GM12892 (cell line): ENCODE measurements at regions not wholly inside any gene's neighbourhood (a gene's known extent, or its start where the extent isn't known, plus 50 kb on each side); places are given as distances from the start of the nearest gene placed in this dataset.

Source experiments
- DNase-seq: peaks from one replicate; pipeline ENCODE4 v3.0.0; 2011; ENCODE audit not compliant: insufficient read length
- FAIRE-seq: peaks from 2 replicates; lab custom pipeline; 2011; peaks lifted over from hg19 to GRCh38; lab: Jason Lieb, UNC
- POLR2A ChIP-seq: IDR thresholded peaks from 2 replicates; pipeline ENCODE4 v1.6.1; 2011; ENCODE audit warnings: low read depth, low read length, control low read depth
- POLR2AphosphoS5 ChIP-seq: IDR thresholded peaks from 2 replicates; pipeline ENCODE4 v1.6.1; 2011; ENCODE audit warnings: low read depth, low read length, control low read depth
- TAF1 ChIP-seq: IDR thresholded peaks from 2 replicates; pipeline ENCODE4 v1.6.1; 2011; ENCODE audit warnings: low read depth, mild to moderate bottlenecking, control low read depth, low read length, borderline replicate concordance

DNA sequence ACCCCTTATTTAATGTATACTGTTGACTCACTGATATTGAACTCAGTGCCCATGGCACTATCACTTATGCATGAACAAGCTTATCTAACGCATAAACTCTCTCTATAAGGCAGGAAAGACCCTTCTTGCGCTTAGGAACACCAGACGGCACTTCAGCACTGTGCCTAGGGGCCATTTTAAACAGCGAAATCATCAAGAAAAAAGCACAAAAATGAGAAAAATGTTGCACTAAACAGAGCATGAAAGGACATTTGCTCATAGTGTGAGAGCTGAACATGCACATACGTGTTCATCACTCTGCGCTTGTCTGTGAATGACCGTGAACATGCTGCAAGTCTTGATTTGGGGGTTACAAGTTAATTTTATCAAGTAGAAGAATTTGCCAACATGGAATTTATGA, 109.6 kb downstream of the WDR11 start:
- FAIRE-seq (no peak), DNase-seq (no peak)
- TF ChIP-seq TAF1 (no peak), POLR2AphosphoS5 (no peak), POLR2A (no peak)

DNA sequence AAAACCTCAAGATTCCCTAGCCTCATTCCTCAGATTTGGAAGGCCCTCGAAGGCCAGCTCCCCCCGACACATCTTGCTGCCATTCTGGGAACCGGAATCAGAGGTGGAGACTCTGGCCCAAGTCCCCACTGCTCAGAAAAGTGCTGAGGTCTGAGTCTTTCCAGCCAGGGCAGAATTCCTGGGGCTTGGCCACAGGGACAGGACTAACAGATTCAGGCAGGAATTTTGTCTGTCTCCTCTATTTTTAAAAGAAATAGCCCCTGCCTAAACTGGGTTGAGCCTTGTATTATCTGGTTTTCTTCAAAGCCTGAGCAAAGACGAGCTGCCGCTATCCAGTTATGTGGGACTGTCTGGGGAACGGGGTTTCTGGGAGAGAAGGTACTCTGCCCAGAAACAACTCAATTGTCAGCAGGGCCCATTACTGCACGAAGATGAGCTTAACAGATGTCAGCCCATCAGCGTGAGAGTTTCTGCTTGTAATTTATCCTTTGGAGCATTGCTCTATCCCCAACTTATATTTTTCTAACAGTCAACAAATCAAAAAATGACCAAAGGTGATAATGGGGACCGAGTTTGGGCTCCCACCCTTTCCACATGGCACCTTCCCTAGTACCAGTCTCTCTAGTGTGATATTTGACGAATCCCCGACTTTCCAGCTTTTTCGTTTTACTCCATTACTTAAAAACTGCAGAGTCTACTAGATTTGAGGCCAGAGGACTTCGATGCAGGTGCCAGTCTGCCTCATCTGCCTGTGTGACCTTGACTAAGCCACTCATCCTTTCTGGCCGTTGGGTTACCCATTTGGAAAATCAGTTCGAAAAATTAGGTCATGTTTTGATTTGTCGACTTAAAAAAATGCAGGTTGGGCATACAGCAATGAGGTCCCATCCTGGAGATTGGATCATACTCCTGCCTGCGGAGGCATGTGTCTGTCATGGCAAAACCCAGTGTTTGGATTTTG, 110.9 kb downstream of the WDR11 start:
- no peak for FAIRE-seq
- TF ChIP-seq POLR2A (no peak), POLR2AphosphoS5 (no peak), TAF1 (no peak)
- no peak for DNase-seq

DNA sequence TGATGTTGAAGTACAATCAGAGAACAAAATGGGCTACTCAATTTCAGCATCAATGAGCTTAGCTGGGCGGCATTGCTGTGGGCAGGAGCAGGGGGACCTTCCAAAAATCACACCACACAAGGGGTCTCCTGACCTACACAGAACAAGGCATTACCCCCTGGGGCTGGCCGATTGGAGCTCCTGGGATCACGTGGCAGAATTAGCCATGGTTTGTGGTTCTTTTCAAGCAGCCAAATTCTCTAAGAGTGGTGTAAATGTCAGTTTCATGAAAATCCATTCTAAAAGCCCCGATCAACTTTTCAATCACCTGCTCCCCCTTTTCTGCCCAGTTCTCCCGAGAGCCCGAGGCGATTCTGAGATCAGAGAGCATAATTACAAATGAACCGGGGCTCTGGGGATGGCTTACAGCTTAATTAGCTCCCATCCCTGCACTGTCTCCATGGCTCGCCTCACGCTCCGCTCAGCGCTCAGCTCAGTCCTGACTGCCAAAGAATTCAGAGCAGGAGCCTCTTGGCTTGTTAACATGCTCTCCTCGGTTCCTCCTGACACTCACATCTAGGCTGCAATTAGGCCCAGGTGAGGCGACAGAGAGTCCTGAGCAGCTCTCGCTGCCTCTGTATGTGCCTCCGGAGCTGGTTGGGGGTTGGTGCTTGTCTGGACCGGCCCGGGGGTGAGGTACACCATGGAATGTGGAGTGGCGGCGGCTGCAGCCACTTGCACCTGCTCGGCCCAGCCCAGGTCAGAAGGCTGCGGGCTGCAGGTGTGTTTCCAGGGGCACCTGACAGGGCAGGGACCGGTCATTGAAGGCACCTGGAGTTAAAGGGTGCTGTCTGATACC, 111.8 kb downstream of the WDR11 start:
- TF ChIP-seq POLR2A: no peak
- no peak for TF ChIP-seq POLR2AphosphoS5
- TF ChIP-seq TAF1: no peak
- DNase-seq (no peak), FAIRE-seq (no peak)

DNA sequence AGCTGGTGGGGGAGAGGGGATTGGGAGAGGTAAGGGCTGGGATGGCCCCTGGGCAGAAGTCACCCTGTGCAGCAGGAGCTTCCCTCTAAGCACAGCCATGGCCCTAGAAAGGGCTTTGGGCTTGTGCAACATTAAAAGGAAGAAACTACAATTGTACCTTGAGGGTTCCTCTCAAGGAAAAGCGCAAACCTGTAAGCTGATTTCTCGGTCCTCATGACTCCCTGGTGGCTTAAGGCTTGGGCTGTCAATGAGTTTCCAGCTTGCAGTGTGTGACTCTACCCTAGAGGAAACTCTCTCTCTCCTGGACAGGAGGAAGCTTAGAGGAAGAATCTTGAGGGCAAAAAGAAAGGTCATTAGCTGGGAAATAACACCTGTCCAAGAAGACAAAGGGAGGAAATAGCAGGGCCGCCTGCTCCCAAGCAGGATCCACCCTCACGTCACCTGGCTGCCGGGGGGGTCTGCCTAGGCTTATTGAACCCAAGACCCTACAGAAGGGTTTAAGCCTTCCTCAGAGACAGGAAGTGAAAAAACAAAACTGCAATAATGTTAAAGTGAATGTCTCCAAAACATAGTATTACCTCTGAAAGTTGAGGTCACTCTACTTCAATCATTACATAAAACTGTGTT, 112.5 kb downstream of the WDR11 start:
- FAIRE-seq (no peak), DNase-seq (no peak)
- TF ChIP-seq POLR2A (no peak), POLR2AphosphoS5 (no peak), TAF1 (no peak)

DNA sequence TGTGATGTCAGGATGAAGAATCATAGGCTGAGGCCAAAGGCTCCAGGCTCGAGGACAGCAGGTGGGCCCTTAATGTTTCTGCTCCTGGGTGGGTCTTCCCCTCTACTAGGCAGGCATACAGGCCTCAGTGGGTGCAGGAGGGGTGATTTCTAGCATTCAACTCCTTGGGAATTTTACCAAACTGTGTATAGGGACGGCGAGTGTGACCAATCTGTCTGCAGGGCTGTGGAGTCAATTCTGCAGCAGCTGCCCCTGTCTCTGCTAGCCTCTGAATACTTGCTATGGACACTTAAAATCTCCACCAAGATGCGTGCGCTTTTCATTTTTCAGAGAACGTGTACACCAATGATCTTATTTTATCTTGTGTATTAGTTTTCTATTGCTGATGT, 115.5 kb downstream of the WDR11 start:
- TF ChIP-seq POLR2AphosphoS5 (no peak), TAF1 (no peak), POLR2A (no peak)
- no peak for FAIRE-seq

DNA sequence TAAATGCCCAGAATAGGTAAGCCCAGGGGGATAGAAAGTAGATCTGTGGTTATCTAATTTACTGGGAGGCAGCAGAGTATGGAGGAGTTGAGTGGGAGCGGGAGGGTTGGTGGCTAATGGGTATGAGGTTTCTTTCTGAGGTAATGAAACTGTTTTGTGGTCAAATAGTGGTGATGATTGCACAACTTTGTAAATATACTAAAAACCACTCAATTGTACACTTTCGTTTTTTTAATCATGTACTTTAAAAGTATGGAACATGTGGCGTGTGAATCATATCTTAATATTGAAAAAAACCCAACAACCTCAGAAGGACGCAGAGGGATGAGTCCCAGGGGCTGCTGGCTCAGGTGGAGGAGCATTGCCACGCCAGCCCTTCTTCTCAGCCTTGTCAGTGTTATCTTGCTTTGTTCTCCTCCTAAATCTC, 118.1 kb downstream of the WDR11 start:
- DNase-seq (no peak), FAIRE-seq (no peak)
- TF ChIP-seq POLR2AphosphoS5 (no peak), POLR2A (no peak), TAF1 (no peak)

More for the DNA sequence above, 115.5 kb downstream of the WDR11 start:
- DNase-seq: no peak

DNA sequence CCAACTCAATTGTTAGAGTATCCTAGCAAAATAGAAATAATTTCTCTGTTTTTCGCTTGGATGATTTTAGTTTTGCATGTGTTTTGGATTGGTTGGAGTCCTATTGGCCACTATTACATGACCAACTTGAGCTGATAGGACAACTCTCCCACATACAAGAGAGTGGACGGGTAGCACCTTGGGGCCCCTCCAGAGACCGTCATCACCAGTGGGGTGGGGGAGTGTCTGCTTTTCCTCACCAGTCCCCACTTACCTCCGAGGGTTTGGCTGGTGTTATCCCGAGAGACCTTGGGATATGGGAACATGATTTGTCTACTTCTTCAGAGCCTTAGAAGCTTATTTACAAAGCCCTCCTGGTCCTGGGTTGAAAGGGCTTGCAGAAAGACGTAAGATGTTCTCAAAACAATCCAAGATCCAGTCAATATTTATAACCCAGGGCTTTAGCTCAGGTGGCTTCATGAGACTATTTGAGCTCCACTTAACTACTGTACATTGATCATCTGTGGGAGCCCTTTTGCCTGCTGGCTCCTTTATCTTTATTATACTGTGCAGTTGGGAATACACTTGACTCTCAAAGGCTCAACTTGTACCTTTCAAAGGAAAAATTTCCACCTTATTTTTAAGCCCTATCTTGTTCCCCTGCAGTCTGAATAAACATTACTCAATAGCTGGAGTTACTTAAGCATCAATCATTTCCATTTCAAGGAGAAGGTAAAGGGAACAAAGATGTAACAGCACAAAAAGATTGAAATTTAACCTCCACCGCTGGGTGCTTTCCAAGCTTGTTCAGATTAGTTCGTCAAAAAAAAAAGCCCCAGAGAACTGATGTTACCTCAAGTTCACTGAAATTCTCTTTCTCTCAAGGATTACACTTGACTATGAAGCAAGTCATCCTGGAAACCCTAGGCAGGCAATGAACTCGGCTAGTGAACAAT, 119.7 kb downstream of the WDR11 start:
- TF ChIP-seq POLR2AphosphoS5: no peak
- TF ChIP-seq POLR2A: no peak
- TF ChIP-seq TAF1: no peak
- FAIRE-seq: no peak
- DNase-seq: no peak

DNA sequence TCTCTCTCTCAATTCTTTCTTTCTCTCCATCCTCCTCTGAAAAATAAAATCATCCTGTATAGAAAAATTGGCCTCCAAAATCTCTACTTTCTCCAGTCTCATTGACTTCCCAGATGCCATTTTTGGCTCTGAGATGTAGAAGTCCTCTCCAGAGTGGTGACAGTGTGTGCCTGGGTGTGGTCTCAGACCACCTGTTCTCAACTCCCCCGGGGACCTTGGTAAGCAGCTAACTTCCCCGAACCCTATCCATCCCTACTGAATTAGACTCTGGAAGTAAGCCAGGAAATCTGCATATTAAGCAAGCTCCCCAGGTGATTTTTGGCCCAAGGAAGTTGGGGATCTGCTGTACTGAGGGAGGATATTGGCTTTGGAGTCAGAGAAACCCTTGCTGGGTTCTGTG, 120.5 kb downstream of the WDR11 start:
- TF ChIP-seq POLR2A: no peak
- no peak for TF ChIP-seq POLR2AphosphoS5
- TF ChIP-seq TAF1: no peak
- FAIRE-seq (no peak), DNase-seq (no peak)

DNA sequence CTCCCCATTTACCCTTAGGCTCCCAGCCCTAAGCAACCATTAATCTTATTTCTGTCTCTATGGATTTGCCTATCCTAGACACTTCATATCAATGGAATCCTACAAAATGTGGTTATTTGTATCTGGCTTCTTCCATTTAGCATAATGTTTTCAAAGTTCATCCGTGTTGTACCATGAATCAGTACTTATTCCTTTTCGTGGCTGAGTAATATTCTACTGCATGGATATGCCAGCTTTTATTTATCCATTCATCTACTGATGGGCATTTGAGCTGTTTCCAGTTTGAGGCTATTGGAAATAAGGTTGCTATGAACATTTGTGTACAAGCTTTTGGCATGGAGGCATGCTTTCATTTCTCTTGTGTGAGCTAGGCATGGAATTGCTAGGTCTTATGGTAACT, 121.1 kb downstream of the WDR11 start:
- TF ChIP-seq POLR2A: no peak
- TF ChIP-seq POLR2AphosphoS5: no peak
- TF ChIP-seq TAF1: no peak
- FAIRE-seq (no peak), DNase-seq (no peak)

DNA sequence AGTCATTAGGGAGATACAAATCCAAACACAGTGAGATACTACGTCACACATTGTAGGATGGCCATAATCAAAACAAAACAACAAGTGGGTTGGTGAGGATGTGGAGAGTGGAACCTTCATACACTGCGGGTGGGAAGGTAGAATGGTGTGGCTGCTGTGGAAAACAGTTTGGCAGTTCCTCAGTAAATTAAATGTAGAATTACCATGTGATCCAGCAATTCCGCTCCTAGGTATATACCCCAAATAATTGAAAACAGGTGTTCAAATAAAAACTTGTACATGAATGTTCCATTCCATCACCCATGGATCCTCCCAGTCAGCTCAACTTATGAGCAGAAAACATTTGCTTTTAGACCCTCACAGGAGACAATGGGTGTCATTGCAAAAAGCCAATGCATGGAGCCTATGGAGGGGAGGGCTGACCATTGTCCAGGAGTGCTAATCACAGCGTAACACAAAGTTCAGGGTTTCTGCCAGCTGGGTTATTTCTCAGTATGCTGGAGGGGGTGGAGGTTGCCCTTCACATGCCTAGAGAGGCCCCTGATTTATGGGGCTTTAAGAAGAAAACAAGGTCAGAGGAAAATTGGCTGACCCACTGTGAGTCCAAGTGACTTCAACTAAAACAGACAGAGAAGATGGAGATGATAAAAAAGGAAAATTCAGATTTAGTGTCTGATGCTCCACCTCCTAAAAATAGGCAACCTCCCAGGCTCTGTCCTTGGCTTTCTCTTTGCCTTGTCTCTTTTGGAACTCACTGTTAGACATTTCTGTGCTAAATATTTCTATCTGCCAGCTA, 124.1 kb downstream of the WDR11 start:
- TF ChIP-seq TAF1 (no peak), POLR2AphosphoS5 (no peak), POLR2A (no peak)
- no peak for FAIRE-seq

DNA sequence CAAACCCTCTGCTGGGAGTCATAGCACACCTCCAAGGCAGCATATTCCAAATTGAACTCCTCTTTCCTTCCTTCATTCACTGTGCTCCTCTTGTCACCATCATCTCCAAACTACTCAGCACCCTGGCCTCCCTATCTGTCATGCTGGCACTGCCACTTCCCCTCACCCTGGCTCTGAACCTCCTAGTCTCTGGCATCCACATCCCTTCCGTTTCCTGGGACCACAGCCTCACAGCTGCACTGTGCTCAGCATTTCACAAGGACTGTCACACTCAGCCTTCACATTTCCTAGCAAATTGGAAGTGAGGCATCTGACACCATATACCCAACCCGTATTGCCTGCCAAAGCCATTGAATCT, 124.7 kb downstream of the WDR11 start:
- TF ChIP-seq POLR2A: no peak
- no peak for TF ChIP-seq POLR2AphosphoS5
- no peak for TF ChIP-seq TAF1
- DNase-seq: no peak
- FAIRE-seq: no peak

More for the DNA sequence above, 124.1 kb downstream of the WDR11 start:
- no peak for DNase-seq
